NB4 (cell line): ENCODE measurements at regions not wholly inside any gene's neighbourhood (a gene's known extent, or its start where the extent isn't known, plus 50 kb on each side); places are given as distances from the start of the nearest gene placed in this dataset.
A peak's percentile ranks its signal among the peaks of the same experiment; 100 is the strongest.

Source experiments
- DNase-seq: peaks from one replicate; pipeline ENCODE4 v3.0.0; 2010; ENCODE audit warnings: low read depth
- H3K4me3 ChIP-seq: one replicate; pipeline ENCODE4 v1.5.1; 2011; ENCODE audit warnings: mild to moderate bottlenecking, low read depth, low read length, moderate library complexity
- CTCF ChIP-seq: IDR thresholded peaks from one replicate; pipeline ENCODE4 v1.5.1; 2012; ENCODE audit warnings: low read depth, low read length
- MAX ChIP-seq: IDR thresholded peaks from 2 replicates; pipeline ENCODE4 v1.6.1; 2011; ENCODE audit warnings: low read depth, low read length
- MYC ChIP-seq: IDR thresholded peaks from 2 replicates; pipeline ENCODE4 v1.6.1; 2011; ENCODE audit warnings: low read depth, low read length
- POLR2A ChIP-seq: IDR thresholded peaks from 2 replicates; pipeline ENCODE4 v1.6.1; 2011; ENCODE audit warnings: mild to moderate bottlenecking; ENCODE audit not compliant: insufficient read length; ENCODE audit errors: extremely low read depth

- no peak overlapping the region for H3K4me3 ChIP-seq
- DNase-seq, result no peak
- TF ChIP-seq MYC (no peak), MAX (no peak), CTCF (no peak), POLR2A (no peak)
These were observed 148.0 kb upstream of the SPTLC3 start for GRCh38 chr20:12860619-12861247.

- TF ChIP-seq POLR2A (no peak), MYC (no peak), MAX (no peak), CTCF (no peak)
These were observed 139.1 kb upstream of the SPTLC3 start for GRCh38 chr20:12869669-12870068.

GRCh38 chr20:12870588-12870987 lies 138.2 kb upstream of the SPTLC3 start:
- TF ChIP-seq CTCF (no peak), MAX (no peak), MYC (no peak), POLR2A (no peak)
- H3K4me3 ChIP-seq, result no peak overlapping the region
- no peak for DNase-seq

More at GRCh38 chr20:12869669-12870068, 139.1 kb upstream of the SPTLC3 start:
- no peak for DNase-seq
- H3K4me3 ChIP-seq, result no peak overlapping the region

- TF ChIP-seq POLR2A, result no peak
- no peak for TF ChIP-seq CTCF
- no peak for TF ChIP-seq MAX
- TF ChIP-seq MYC, result no peak
- no peak for DNase-seq
- no peak overlapping the region for H3K4me3 ChIP-seq
These were observed 133.8 kb upstream of the SPTLC3 start for GRCh38 chr20:12874933-12875332.

GRCh38 chr20:12875510-12875909 lies 133.3 kb upstream of the SPTLC3 start:
- H3K4me3 ChIP-seq, result no peak overlapping the region
- no peak for TF ChIP-seq POLR2A
- no peak for TF ChIP-seq MYC
- no peak for TF ChIP-seq MAX
- TF ChIP-seq CTCF, result no peak
- DNase-seq, result peak; percentile 4

GRCh38 chr20:12882832-12883506 lies 125.8 kb upstream of the SPTLC3 start:
- no peak for DNase-seq
- no peak overlapping the region for H3K4me3 ChIP-seq
- TF ChIP-seq MYC, result no peak
- no peak for TF ChIP-seq MAX
